PC-3 (cell line): ENCODE measurements at regions not wholly inside any gene's neighbourhood (a gene's known extent, or its start where the extent isn't known, plus 50 kb on each side); places are given as distances from the start of the nearest gene placed in this dataset.

Experiments used
- ATAC-seq: fragments of 200-7000 bp; cut with Tn5 transposase; 2 replicates; pipeline ENCODE4 v1.9.1; 2020; ENCODE audit warnings: mild to moderate bottlenecking, moderate library complexity
- BruUV-seq: library from RNA; stranded (reverse); fragments of 400-500 nt; replicated peaks from 2 replicates; lab custom pipeline; 2021; lab: Mats Ljungman, UMichigan
- CTCF ChIA-PET: fragments of 300-600 bp; sonication (Branson Sonifier 250); formaldehyde crosslinking; loops from one replicate; lab custom pipeline; 2022; ENCODE audit warnings: antibody characterized with exemption; lab: Charles Lee
- POLR2A ChIA-PET: fragments of 300-600 bp; sonication (Branson Sonifier 250); formaldehyde crosslinking; loops from one replicate; lab custom pipeline; 2022; ENCODE audit warnings: antibody characterized with exemption; ENCODE audit not compliant: unreplicated experiment; lab: Charles Lee
- DNase-seq: peaks from one replicate; pipeline ENCODE4 v3.0.0-alpha.2; 2015
- H2AFZ ChIP-seq: fragments of 300-600 bp; sonication (generic); 2 replicates; pipeline ENCODE4 v1.6.0; 2016; ENCODE audit warnings: antibody characterized with exemption, low read length
- H3F3A ChIP-seq: fragments of 300-600 bp; sonication (generic); one replicate; pipeline ENCODE4 v1.6.0; 2017; ENCODE audit warnings: antibody characterized with exemption, low read length, control low read depth, mild to moderate bottlenecking; ENCODE audit not compliant: unreplicated experiment
- H3K27ac ChIP-seq: fragments of 300-600 bp; sonication (generic); 2 replicates; pipeline ENCODE4 v1.5.1; 2016; ENCODE audit warnings: mild to moderate bottlenecking, low read length
- H3K27me3 ChIP-seq: fragments of 300-600 bp; sonication (generic); 2 replicates; pipeline ENCODE4 v1.6.1; 2016; ENCODE audit warnings: low read length, mixed read lengths
- H3K36me3 ChIP-seq: fragments of 300-600 bp; sonication (generic); 2 replicates; pipeline ENCODE4 v1.6.1; 2016; ENCODE audit warnings: low read depth, mixed run types, low read length, mixed read lengths
- H3K4me1 ChIP-seq: fragments of 300-600 bp; sonication (generic); 2 replicates; pipeline ENCODE4 v1.5.1; 2016; ENCODE audit warnings: low read length; ENCODE audit not compliant: insufficient read depth
- H3K4me2 ChIP-seq: fragments of 300-600 bp; sonication (generic); 2 replicates; pipeline ENCODE4 v1.6.0; 2016; ENCODE audit warnings: low read length
- H3K4me3 ChIP-seq: fragments of 300-600 bp; sonication (generic); 2 replicates; pipeline ENCODE4 v1.5.1; 2016; ENCODE audit warnings: mild to moderate bottlenecking, low read length, mixed read lengths
- H3K79me2 ChIP-seq: fragments of 300-600 bp; sonication (generic); 2 replicates; pipeline ENCODE4 v1.6.1; 2017; ENCODE audit warnings: low read length, mixed read lengths
- H3K9ac ChIP-seq: fragments of 300-600 bp; sonication (generic); 2 replicates; pipeline ENCODE4 v1.6.0; 2016; ENCODE audit warnings: mild to moderate bottlenecking, low read length
- H3K9me2 ChIP-seq: fragments of 300-600 bp; sonication (generic); replicated peaks from 2 replicates; pipeline ENCODE4 v1.6.1; 2016; ENCODE audit warnings: mixed run types, low read length, mixed read lengths
- H3K9me3 ChIP-seq: fragments of 300-600 bp; sonication (generic); 2 replicates; pipeline ENCODE4 v1.6.1; 2016; ENCODE audit warnings: low read length, mixed read lengths
- H4K20me1 ChIP-seq: fragments of 300-600 bp; sonication (generic); 2 replicates; pipeline ENCODE4 v1.6.1; 2016; ENCODE audit warnings: low read length, mixed read lengths
- CTCF ChIP-seq: fragments of 300-600 bp; sonication (generic); conservative IDR thresholded peaks from 2 replicates; pipeline ENCODE4 v1.5.1; 2017; ENCODE audit warnings: antibody characterized with exemption, low read depth, mild to moderate bottlenecking, low read length
- EZH2 ChIP-seq: fragments of 300-600 bp; sonication (generic); IDR thresholded peaks from one replicate; pipeline ENCODE4 v1.6.1; 2017; ENCODE audit warnings: antibody characterized with exemption, mild to moderate bottlenecking, low read length; ENCODE audit not compliant: unreplicated experiment
- EZH2phosphoT487 ChIP-seq: fragments of 300-600 bp; sonication (generic); IDR thresholded peaks from 2 replicates; pipeline ENCODE4 v1.6.1; 2018; ENCODE audit warnings: mild to moderate bottlenecking, antibody characterized with exemption, low read length, borderline replicate concordance
- intact Hi-C: fragments of 100-400 bp; cut with micrococcal nuclease; formaldehyde crosslinking; loops from 2 replicates; pipeline ENCODE4 v1.9.0; 2023

DNA sequence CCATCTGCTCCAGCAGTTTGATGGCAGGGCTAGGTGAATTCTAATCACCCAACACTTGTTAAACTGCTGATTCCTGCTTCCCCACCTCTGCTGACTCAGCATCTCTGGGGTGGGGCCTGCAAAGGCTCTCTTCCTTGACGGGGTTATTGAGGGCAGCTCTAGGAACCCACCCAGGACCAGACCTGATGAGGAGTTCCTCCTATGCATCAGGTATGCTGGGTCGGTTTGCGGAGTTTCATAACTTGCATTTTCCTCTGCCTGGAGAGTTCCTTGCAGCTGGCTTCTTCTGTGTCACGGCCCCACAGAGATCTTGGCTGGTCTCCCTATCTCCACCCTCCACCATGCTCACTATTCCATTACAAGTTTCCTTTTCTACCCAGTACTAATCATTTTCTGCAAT lies 93.4 kb upstream of the CCL2 start:
- CTCF ChIA-PET, result no interaction called here
- no peak overlapping the region for H3K27ac ChIP-seq
- H3K27me3 ChIP-seq, result no peaks in the 10 kb centered on the region
- BruUV-seq, result no TSS peak
- H3K9ac ChIP-seq, result no peak overlapping the region
- H3K9me2 ChIP-seq, result no peaks in the 10 kb centered on the region
- H3F3A ChIP-seq, result no peaks in the 10 kb centered on the region
- TF ChIP-seq CTCF (no peak), EZH2phosphoT487 (no peak), EZH2 (no peak)
- no peak for DNase-seq
- H3K4me2 ChIP-seq, result no peak overlapping the region
- POLR2A ChIA-PET, result no interaction called here
- no peaks in the 10 kb centered on the region for H3K4me1 ChIP-seq
- no peak overlapping the region for H2AFZ ChIP-seq
- H3K4me3 ChIP-seq, result no peak overlapping the region
- no peaks in the 10 kb centered on the region for H3K9me3 ChIP-seq
- H3K36me3 ChIP-seq, result no peaks in the 10 kb centered on the region
- ATAC-seq, result no peak
- intact Hi-C loops, result no loop called here
- H3K79me2 ChIP-seq, result no peaks in the 10 kb centered on the region
- H4K20me1 ChIP-seq, result no peaks in the 10 kb centered on the region

DNA sequence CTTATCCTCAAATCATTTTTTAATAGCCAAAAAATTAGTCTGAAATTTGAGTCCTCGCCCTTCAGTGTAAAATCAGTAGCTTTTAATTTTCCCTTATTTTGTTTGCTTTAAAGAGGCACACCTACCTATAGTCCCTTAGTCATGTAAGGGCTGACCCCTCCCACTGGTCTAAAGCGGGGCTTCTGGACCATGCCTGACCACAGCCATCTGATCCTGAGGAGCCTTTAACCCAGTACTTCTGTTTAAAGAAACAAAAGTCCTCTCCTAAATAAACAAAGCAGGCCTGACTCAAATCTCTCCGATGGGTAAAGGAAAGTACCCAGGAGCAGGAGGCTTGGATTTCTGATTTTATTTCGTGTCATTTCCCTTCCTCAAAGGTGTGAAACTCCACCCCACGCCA lies 92.0 kb upstream of the CCL2 start:
- no peak overlapping the region for H2AFZ ChIP-seq
- BruUV-seq, result no TSS peak
- H3K27ac ChIP-seq, result no peak overlapping the region
- ATAC-seq (peak; percentile 59; the same call in 1 of the 2 replicates), DNase-seq (no peak)
- no peaks in the 10 kb centered on the region for H3K4me1 ChIP-seq
- no peaks in the 10 kb centered on the region for H3K79me2 ChIP-seq
- no peak overlapping the region for H3K4me2 ChIP-seq
- no peaks in the 10 kb centered on the region for H4K20me1 ChIP-seq
- no peak overlapping the region for H3K4me3 ChIP-seq
- TF ChIP-seq EZH2 (no peak), CTCF (no peak), EZH2phosphoT487 (no peak)
- intact Hi-C loops, result no loop called here
- H3K9ac ChIP-seq, result no peak overlapping the region
- CTCF ChIA-PET, result interaction anchor here (1.1 kb wide), 1 partner anchor 16 kb away, joined by 3 read pairs; no protein-coding TSS in a partner anchor
- H3K36me3 ChIP-seq, result no peaks in the 10 kb centered on the region
- H3K9me3 ChIP-seq, result no peaks in the 10 kb centered on the region
- no peaks in the 10 kb centered on the region for H3K27me3 ChIP-seq
- H3F3A ChIP-seq, result no peaks in the 10 kb centered on the region
- H3K9me2 ChIP-seq, result no peaks in the 10 kb centered on the region
- POLR2A ChIA-PET, result no interaction called here

DNA sequence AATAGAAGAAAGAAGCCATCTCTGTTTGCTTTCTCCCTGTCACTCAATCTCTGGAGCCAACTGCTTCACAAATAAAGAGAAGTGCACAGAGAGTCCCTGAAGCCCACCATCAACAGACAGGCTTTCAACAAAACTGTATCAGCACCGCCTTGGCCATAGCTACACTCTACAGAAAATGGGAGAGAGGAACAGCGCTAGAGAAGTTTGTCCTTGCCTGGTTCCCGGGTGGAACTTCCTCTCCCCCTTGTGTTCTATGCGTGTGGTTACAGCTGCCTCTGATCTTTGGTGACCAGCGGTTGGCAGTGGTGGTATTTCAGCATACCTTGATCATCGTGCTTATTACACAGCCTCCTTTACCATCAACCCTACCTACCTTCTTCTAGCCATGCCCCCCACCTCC lies 91.4 kb upstream of the CCL2 start:
- H3K79me2 ChIP-seq, result no peaks in the 10 kb centered on the region
- no peak overlapping the region for H3K27ac ChIP-seq
- H3K36me3 ChIP-seq, result no peaks in the 10 kb centered on the region
- H2AFZ ChIP-seq, result no peak overlapping the region
- ATAC-seq (peak; percentile 59), DNase-seq (no peak)
- TF ChIP-seq EZH2phosphoT487, result no peak
- TF ChIP-seq CTCF, result 0 out of 2 replicates have a peak, but pooled peaks have one; percentile 17
- BruUV-seq, result no TSS peak
- no peaks in the 10 kb centered on the region for H4K20me1 ChIP-seq
- no peaks in the 10 kb centered on the region for H3K9me3 ChIP-seq
- H3F3A ChIP-seq, result no peaks in the 10 kb centered on the region
- H3K9me2 ChIP-seq, result no peaks in the 10 kb centered on the region
- POLR2A ChIA-PET, result no interaction called here
- no peak overlapping the region for H3K4me2 ChIP-seq
- no peak overlapping the region for H3K4me3 ChIP-seq
- intact Hi-C loops, result no loop called here
- CTCF ChIA-PET, result interaction anchor here (0.8 to 1.1 kb wide), 2 partner anchors 17 to 198 kb away, joined by 3 read pairs; no protein-coding TSS in a partner anchor
- no peaks in the 10 kb centered on the region for H3K27me3 ChIP-seq
- no peak overlapping the region for H3K9ac ChIP-seq
- no peaks in the 10 kb centered on the region for H3K4me1 ChIP-seq
